Thyroid gland (tissue), 4 donors: ENCODE measurements at regions not wholly inside any gene's neighbourhood (a gene's known extent, or its start where the extent isn't known, plus 50 kb on each side); places are given as distances from the start of the nearest gene placed in this dataset.

Experiments
- POLR2A ChIP-seq, 2 donors: fragments of 450-650 bp; IDR thresholded peaks; one replicate each; pipeline ENCODE4 v1.6.1; 2017; ENCODE audit warnings: antibody characterized with exemption in 2 of 2, mild to moderate bottlenecking in 2 of 2, moderate library complexity in 1 of 2
- TF ChIP-seq, protein P1 (sequence below), 6 experiments: fragments of 200-600 bp in 3 of 6; fragments of 450-650 bp in 3 of 6; sonication (generic) in 3 of 6; IDR thresholded peaks; one replicate each; pipeline ENCODE4 v1.5.1; 2016 to 2019; ENCODE audit warnings: antibody characterized with exemption in 6 of 6, mild to moderate bottlenecking in 2 of 6, inconsistent platforms in 1 of 6, moderate library complexity in 1 of 6

DNA sequence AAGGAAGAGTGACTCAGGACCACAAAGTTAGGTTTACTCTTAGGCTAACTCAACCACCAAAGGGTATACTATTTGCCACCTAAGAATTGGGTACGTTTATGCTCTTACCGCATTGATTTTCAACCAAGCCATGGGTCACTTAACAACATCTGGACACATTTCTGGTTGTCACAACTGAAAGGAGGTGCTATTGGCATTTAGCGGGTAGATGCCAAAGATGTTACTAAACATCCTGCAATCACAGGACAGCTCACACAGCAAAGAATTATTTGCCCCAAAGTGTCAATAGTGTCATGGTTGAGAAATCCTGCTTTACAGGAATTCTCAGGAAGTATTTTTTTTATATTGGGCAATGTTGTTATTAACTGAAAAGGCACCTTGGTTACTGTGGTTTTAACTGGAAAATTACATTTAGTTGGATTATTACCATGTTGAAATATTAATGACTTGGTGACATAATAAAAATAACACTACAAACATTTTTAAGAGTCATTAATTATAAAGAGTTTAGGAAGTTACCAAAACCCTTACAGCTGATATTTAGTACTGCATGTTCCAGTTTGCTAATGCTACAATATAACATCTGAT lies 185.0 kb upstream of the TMEM196 start:
- TF ChIP-seq, protein P1, sequence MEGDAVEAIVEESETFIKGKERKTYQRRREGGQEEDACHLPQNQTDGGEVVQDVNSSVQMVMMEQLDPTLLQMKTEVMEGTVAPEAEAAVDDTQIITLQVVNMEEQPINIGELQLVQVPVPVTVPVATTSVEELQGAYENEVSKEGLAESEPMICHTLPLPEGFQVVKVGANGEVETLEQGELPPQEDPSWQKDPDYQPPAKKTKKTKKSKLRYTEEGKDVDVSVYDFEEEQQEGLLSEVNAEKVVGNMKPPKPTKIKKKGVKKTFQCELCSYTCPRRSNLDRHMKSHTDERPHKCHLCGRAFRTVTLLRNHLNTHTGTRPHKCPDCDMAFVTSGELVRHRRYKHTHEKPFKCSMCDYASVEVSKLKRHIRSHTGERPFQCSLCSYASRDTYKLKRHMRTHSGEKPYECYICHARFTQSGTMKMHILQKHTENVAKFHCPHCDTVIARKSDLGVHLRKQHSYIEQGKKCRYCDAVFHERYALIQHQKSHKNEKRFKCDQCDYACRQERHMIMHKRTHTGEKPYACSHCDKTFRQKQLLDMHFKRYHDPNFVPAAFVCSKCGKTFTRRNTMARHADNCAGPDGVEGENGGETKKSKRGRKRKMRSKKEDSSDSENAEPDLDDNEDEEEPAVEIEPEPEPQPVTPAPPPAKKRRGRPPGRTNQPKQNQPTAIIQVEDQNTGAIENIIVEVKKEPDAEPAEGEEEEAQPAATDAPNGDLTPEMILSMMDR (IDR thresholded peaks at IDR 0.05) = no peak
- no peak for TF ChIP-seq POLR2A (IDR thresholded peaks at IDR 0.05)
